ENCODE measurements at regions not wholly inside any gene's neighbourhood (a gene's known extent, or its start where the extent isn't known, plus 50 kb on each side); places are given as distances from the start of the nearest gene placed in this dataset.

GRCh38 chr13:79989217-79989661, 351.7 kb downstream of the SPRY2 start:
- H4K20me1 ChIP-seq (ENCODE audit: insufficient read depth) = no peaks in the 10 kb centered on the region
- no peak overlapping the region for H3K9ac ChIP-seq (ENCODE audit: low read length)
- RAD21 ChIA-PET (ENCODE audit: low non-redundant PET in 1 of 2, low total read pairs in 2 of 2, uncharacterized antibody in 2 of 2, unreplicated experiment in 2 of 2) = no interaction called here
- no peaks in the 10 kb centered on the region for H3K9me3 ChIP-seq (ENCODE audit: control insufficient read depth in 1 of 2, insufficient read depth in 1 of 2, low read depth in 1 of 2, low read length in 2 of 2)
- H3K4me2 ChIP-seq (ENCODE audit: low read length) = no peak overlapping the region
- H3K4me3 ChIP-seq (replicated peaks in 1 of 2; ENCODE audit: low read depth in 1 of 2, low read length in 2 of 2) = no peak overlapping the region
- H3K9me2 ChIP-seq (ENCODE audit: insufficient read depth) = no peaks in the 10 kb centered on the region
- H3K27ac ChIP-seq (ENCODE audit: low read depth, low read length) = no peak overlapping the region
- DNase-seq (ENCODE audit: low read depth, low spot score) (no peak), ATAC-seq (no peak)
- CTCF ChIA-PET = no interaction called here
- POLR2A ChIA-PET = no interaction called here
- intact Hi-C loops (cut with micrococcal nuclease) = no loop called here
- H3K79me2 ChIP-seq (ENCODE audit: insufficient read depth, low read length) = no peaks in the 10 kb centered on the region
- H3K27me3 ChIP-seq (ENCODE audit: insufficient read depth, low read length) = no peaks in the 10 kb centered on the region
- TF ChIP-seq ZBTB33 (IDR thresholded peaks at IDR 0.05; ENCODE audit: extremely low read depth, insufficient replicate concordance, low read length) (no peak), SIN3A (IDR thresholded peaks at IDR 0.05; ENCODE audit: low read depth) (no peak), JUND (IDR thresholded peaks at IDR 0.05) (no peak), FOSL1 (IDR thresholded peaks at IDR 0.05; ENCODE audit: low read depth) (no peak), ZFX (IDR thresholded peaks at IDR 0.05) (no peak), EGR1 (IDR thresholded peaks at IDR 0.05; ENCODE audit: low read depth) (no peak), CBX3 (IDR thresholded peaks at IDR 0.05; ENCODE audit: low read depth) (no peak), EZH2phosphoT487 (IDR thresholded peaks at IDR 0.05; ENCODE audit: borderline replicate concordance) (no peak), CEBPB (IDR thresholded peaks at IDR 0.05; ENCODE audit: low read depth) (no peak), POLR2A (IDR thresholded peaks at IDR 0.05; ENCODE audit: borderline replicate concordance, extremely low read depth, insufficient read depth, insufficient read length) (no peak), ATF3 (IDR thresholded peaks at IDR 0.05) (no peak), SRF (IDR thresholded peaks at IDR 0.05; ENCODE audit: low read depth) (no peak), REST (IDR thresholded peaks at IDR 0.05; ENCODE audit: low read depth) (no peak), RAD21 (IDR thresholded peaks at IDR 0.05; ENCODE audit: low read depth) (no peak), YY1 (IDR thresholded peaks at IDR 0.05; ENCODE audit: extremely low read depth, insufficient replicate concordance, low read depth, low read length) (no peak)
- TF ChIP-seq, protein P1, sequence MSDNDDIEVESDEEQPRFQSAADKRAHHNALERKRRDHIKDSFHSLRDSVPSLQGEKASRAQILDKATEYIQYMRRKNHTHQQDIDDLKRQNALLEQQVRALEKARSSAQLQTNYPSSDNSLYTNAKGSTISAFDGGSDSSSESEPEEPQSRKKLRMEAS (IDR thresholded peaks at IDR 0.05) = no peak
- no peak overlapping the region for H2AFZ ChIP-seq (ENCODE audit: low read depth, low read length, poor library complexity, severe bottlenecking)
- H3K4me1 ChIP-seq (ENCODE audit: control insufficient read depth in 1 of 2, insufficient read depth in 2 of 2, low read length in 2 of 2) = peaks cover 0 to 13% of the 10 kb centered on the region in 2 experiments; a peak in 1 of 4 replicates
- BruUV-seq (replicated peaks) = no TSS peak
- no peaks in the 10 kb centered on the region for H3K36me3 ChIP-seq (ENCODE audit: control insufficient read depth in 1 of 2, insufficient read depth in 2 of 2, low read length in 2 of 2)
